ELF-1 (cell line): ENCODE measurements at regions not wholly inside any gene's neighbourhood (a gene's known extent, or its start where the extent isn't known, plus 50 kb on each side); places are given as distances from the start of the nearest gene placed in this dataset.
"Not testable (repeated sequence)": the region's sequence is repeated elsewhere in the genome, so short reads cannot be mapped to it uniquely, and the experiment has no call there.

Experiments
- DNase-seq: peaks from one replicate; pipeline ENCODE4 v3.0.0-alpha.2; 2016; ENCODE audit warnings: low read depth, low spot score

GRCh38 chr14:71240171-71240570 lies 332.9 kb downstream of the PCNX1 start:
- no peak for DNase-seq

- no peak for DNase-seq
Observed at GRCh38 chr14:71240866-71241520, 333.7 kb downstream of the PCNX1 start.

DNA sequence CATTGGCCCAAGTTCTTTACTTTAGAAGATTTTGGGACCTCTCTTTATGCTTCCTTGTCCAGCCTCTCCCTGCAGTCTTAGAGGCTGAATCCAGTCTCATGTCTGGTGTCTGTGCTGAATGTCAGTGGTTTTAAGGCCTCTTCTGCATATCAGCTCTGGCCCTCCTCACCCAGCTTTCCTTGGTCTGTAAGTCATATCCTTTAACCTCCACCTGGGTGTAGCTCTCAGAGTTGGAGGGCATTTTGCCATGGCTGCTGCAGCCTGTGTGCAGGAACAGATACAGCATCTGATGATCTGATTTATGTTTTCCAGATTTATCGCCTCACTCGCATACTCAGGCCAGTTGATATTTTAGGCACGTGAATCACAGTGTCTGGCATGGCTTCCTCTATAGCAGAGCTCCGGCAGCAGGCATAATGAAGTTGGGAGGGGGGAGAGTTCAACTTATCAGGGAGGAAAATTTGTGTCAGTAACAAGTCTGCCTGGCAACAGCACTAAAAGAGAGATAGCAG lies 335.0 kb downstream of the PCNX1 start:
- no peak for DNase-seq

- DNase-seq = no peak
Observed at GRCh38 chr14:71243697-71244096, 336.4 kb downstream of the PCNX1 start.

DNA sequence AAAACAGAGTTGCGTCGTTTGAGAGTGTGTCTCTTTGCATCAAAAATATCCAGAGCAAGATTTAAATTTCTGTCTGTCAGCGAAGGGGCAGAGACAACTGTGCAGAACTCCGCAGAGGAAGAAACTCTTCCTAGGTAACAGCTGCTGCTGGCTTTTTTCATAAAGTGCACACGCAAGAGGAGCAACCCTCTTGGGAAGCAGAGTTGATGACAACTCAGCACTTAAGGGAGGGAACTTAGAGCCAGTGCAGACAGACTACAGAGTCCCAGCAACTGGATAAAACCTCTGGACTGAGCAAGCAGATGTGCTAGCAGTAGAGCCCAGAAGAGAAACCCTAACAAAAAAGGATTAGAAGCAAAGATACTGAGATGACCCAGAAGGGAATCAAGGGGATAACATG lies 337.1 kb downstream of the PCNX1 start:
- DNase-seq = no peak

GRCh38 chr14:71245659-71246361 lies 338.6 kb downstream of the PCNX1 start:
- no peak for DNase-seq

DNA sequence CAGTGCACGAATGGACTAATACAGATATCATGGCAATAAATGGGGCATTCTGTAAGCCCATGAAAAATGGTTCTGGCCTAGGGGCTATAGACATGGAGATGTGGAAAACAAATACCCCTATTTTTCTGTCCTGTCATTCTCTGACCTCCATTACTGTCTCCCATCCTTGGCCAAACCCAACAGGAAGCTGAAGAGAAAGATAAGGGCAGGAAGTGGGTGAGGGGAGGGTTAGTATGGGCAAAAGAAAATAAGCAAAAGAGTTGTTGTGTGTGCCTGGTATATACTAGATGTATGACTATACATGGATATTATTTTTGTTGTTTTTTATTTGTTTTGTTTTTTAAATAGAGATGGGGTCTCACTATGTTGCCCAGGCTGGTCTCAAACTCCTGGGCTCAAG lies 339.3 kb downstream of the PCNX1 start:
- DNase-seq = no peak

DNA sequence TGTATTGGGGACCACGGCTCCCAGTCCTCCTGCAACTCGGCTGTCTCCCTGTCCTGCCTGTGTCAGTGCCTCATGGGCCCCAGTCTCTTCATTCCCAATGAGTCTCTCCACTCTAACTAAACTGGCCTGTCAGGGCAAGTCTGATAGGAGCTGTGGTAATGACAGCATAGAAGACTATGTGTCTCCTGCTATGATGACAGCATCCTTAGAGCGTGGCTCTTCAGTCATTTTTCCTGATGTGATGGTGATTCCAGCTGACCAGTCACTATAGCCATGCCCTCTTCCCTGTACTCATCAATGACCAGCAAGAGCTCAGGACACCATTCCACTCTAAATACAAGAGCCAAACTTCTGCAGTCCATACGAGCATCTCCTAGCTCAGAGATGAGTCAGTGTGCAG lies 339.8 kb downstream of the PCNX1 start:
- no peak for DNase-seq

- no peak for DNase-seq
Observed at GRCh38 chr14:71248194-71248593, 340.9 kb downstream of the PCNX1 start.

GRCh38 chr14:71250347-71250746 lies 343.1 kb downstream of the PCNX1 start:
- no peak for DNase-seq

- DNase-seq = no peak
Observed at GRCh38 chr14:71250791-71251190, 343.5 kb downstream of the PCNX1 start.

DNA sequence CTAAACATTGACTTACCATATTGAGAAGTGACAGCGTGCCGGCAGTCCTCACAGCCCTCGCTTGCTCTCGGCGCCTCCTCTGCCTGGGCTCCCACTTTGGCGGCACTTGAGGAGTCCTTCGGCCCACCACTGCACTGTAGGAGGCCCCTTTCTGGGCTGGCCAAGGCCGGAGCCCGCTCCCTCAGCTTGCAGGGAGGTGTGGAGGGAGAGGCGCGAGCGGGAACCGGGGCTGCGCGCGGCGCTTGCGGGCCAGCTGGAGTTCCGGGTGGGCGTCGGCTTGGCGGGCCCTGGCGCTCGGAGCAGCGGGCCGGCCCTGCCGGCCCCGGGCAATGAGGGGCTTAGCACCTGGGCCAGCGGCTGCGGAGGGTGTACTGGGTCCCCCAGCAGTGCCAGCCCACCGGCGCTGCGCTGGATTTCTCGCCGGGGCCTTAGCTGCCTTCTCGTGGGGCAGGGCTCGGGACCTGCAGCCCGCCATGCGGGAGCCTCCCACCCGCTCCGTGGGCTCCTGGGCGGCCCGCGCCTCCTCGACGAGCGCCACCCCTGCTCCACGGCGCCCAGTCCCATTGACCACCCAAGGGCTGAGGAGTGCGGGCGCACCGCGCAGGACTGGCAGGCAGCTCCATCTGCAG lies 346.9 kb downstream of the PCNX1 start:
- not testable (repeated sequence) for DNase-seq

DNA sequence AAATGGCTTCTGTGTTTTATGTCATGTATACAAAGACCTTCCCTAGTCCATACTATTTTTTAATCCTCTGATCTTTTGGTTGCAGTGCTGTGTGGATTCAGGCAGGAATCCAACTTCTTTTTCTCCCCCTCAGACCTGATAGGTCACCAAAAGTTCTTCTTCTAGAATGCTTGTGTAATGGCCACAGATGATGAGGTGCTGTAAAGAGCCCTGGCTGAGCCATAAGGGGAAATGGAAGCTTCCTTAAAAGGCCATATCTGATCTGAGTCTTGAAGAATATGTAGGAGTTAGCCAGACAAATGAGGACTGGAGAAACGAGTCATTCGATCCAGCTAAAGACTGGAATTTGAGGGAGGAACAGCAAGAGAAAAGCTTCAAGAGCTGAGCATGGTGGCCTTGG lies 353.9 kb downstream of the PCNX1 start:
- DNase-seq = no peak

GRCh38 chr14:71262441-71262840 lies 355.2 kb downstream of the PCNX1 start:
- no peak for DNase-seq

GRCh38 chr14:71264260-71264659 lies 357.0 kb downstream of the PCNX1 start:
- DNase-seq = peak; percentile 24

DNA sequence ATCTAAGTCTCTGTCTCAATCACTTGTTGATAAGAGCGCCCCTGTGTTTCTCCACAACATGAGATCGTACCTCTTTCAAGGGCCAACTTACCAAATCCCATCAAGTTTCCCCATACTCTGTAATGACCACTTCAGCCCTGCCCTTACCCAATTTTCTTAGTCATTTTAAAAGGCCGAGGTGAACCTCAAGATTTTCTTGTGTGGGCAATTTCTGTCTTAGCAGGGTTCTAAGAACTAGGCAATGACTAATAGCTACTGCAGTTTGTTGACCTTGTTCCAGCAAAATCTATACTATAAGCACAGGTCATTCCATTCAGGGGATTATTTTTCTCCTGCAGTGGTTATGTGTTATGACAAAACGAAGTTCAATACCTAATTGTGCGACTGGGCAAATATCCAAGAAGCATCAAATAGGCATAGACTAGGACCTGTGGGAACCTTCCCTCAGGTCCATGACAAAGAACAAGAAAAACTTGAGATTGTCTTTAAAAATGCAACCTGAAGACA lies 359.8 kb downstream of the PCNX1 start:
- DNase-seq = no peak

GRCh38 chr14:71267691-71268090 lies 360.4 kb downstream of the PCNX1 start:
- DNase-seq = no peak

DNA sequence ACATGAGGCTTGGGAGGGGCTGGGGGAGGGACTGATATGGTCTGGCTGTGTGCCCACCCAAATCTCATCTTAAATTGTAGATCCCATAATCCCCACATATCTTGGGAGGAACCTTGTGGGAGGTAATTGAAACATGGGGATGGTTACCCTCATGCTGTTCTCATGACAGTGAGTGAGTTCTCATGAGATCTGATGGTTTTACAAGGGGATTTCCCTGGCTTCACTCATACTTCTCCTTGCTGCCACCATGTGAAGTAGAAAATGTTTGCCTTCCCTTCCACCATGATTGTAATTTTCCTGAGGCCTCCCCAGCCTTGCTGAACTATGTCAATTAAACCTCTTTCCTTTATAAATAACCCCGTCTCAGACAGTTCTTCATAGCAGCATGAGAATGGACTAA lies 362.9 kb downstream of the PCNX1 start:
- DNase-seq = no peak

DNA sequence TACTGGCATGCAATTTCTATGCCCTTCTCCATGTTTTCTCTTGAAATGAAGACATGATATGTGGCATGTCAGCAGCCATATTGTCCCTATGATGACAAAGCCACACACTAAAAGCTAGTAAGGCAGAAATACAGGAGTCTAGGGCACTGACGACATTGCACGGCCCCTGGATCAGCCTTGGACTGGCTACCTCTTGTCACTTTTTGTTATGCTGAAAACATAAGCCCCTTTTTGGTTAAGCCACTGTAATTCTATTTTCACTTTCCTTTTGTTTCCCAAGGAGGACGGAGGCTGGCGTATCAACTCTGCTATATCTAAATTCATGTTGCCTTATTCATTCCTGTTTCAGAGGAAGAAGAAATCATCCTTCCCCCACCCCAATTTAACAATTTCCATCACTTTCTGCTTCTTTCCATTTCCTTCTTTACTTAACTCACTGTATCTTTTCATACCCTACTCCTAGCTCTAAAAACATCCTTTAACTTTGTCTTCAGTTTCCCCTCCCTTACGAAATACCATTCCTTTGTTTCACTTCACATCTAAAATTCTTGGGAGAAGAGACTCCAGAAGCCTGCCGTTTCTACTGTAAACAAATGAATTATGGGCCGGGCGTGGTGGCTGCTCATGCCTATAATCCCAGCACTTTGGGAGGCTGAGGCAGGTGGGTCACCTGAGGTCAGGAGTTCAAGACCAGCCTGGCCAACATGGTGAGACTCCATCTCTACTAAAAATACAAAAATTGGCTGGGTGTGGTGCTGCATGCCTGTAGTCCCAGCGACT lies 364.1 kb downstream of the PCNX1 start:
- no peak for DNase-seq

GRCh38 chr14:71273366-71273765 lies 366.1 kb downstream of the PCNX1 start:
- DNase-seq = no peak

GRCh38 chr14:71284048-71284447 lies 376.8 kb downstream of the PCNX1 start:
- DNase-seq = no peak

DNA sequence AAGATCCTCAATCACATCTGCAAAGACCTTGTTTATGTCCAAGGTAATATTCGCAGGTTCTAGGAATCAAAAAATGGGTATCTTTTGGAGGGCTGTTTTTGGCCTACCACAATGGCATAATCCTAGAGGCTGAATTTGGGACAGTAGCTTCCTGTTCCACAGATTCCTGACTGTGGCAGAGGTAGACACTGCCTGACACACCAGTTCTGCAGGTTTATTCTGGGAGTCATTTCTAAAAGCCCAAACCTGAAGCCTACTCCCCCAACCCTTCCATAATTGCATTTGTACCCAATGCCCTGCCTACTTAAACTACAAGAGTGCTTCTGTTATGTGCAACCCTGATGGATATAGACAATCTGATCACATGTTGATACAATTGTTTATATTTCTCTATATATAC lies 378.9 kb downstream of the PCNX1 start:
- no peak for DNase-seq
